NCI-H774 (cell line): ENCODE measurements at regions not wholly inside any gene's neighbourhood (a gene's known extent, or its start where the extent isn't known, plus 50 kb on each side); places are given as distances from the start of the nearest gene placed in this dataset.
"Not testable (repeated sequence)": the region's sequence is repeated elsewhere in the genome, so short reads cannot be mapped to it uniquely, and the experiment has no call there.

Source experiments
- DNase-seq: peaks from one replicate; lab custom pipeline; 2025; lab: John Stamatoyannopoulos, UW

- not testable (repeated sequence) for DNase-seq
These were observed 303.7 kb upstream of the ZC3H15 start for GRCh38 chr2:186182366-186182765.

GRCh38 chr2:186183406-186183805 is 302.7 kb upstream of the ZC3H15 start:
- DNase-seq = no peak

- no peak for DNase-seq
These were observed 298.2 kb upstream of the ZC3H15 start for GRCh38 chr2:186187854-186188253.

- DNase-seq = no peak
These were observed 296.2 kb upstream of the ZC3H15 start for GRCh38 chr2:186189816-186190215.

GRCh38 chr2:186195696-186196095 is 290.4 kb upstream of the ZC3H15 start:
- DNase-seq = no peak

- no peak for DNase-seq
These were observed 288.1 kb upstream of the ZC3H15 start for GRCh38 chr2:186197955-186198354.

- DNase-seq = no peak
These were observed 287.0 kb upstream of the ZC3H15 start for GRCh38 chr2:186199029-186199428.

- no peak for DNase-seq
These were observed 284.7 kb upstream of the ZC3H15 start for GRCh38 chr2:186201371-186201770.

- DNase-seq = no peak
These were observed 280.7 kb upstream of the ZC3H15 start for GRCh38 chr2:186205254-186205911.

GRCh38 chr2:186209532-186209931 is 276.5 kb upstream of the ZC3H15 start:
- no peak for DNase-seq

GRCh38 chr2:186220409-186220808 is 265.7 kb upstream of the ZC3H15 start:
- DNase-seq = no peak

- no peak for DNase-seq
These were observed 256.8 kb upstream of the ZC3H15 start for GRCh38 chr2:186229265-186229664.

GRCh38 chr2:186241874-186242273 is 244.2 kb upstream of the ZC3H15 start:
- DNase-seq = no peak

- no peak for DNase-seq
These were observed 231.3 kb upstream of the ZC3H15 start for GRCh38 chr2:186254759-186255158.

- no peak for DNase-seq
These were observed 230.2 kb upstream of the ZC3H15 start for GRCh38 chr2:186255823-186256222.

- DNase-seq = peak; percentile 6
These were observed 229.5 kb upstream of the ZC3H15 start for GRCh38 chr2:186256540-186256939.

GRCh38 chr2:186263673-186264250 is 222.3 kb upstream of the ZC3H15 start:
- no peak for DNase-seq

GRCh38 chr2:186269536-186269935 is 216.5 kb upstream of the ZC3H15 start:
- no peak for DNase-seq

GRCh38 chr2:186273953-186274352 is 212.1 kb upstream of the ZC3H15 start:
- DNase-seq = no peak

- no peak for DNase-seq
These were observed 211.0 kb upstream of the ZC3H15 start for GRCh38 chr2:186274936-186275575.

- no peak for DNase-seq
These were observed 209.2 kb upstream of the ZC3H15 start for GRCh38 chr2:186276909-186277308.

GRCh38 chr2:186281726-186282125 is 204.3 kb upstream of the ZC3H15 start:
- no peak for DNase-seq

GRCh38 chr2:186294248-186294888 is 191.7 kb upstream of the ZC3H15 start:
- no peak for DNase-seq
